ENCODE measurements at regions not wholly inside any gene's neighbourhood (a gene's known extent, or its start where the extent isn't known, plus 50 kb on each side); places are given as distances from the start of the nearest gene placed in this dataset.

- no peak overlapping the region for H3K4me3 ChIP-seq
- H3K9me3 ChIP-seq: no peaks in the 10 kb centered on the region
- no peaks in the 10 kb centered on the region for H3K27me3 ChIP-seq
- peak in 2 of 5 donors; percentile 16 to 30 for DNase-seq
- peak overlapping the region in 1 of 2 donors; percentile 96 for H3K27ac ChIP-seq
- WGBS, 3 donors: 85 to 91% (median 89%) methylated on average over 7 of the region's 7 CpGs
- intact Hi-C loops (cut with DNase I): no loop called here
- TF ChIP-seq POLR2A (IDR thresholded peaks at IDR 0.05) (no peak), CTCF (IDR thresholded peaks at IDR 0.05) (no peak), EP300 (IDR thresholded peaks at IDR 0.05) (no peak)
- peaks cover 37% of the 10 kb centered on the region for H3K4me1 ChIP-seq (ENCODE audit: insufficient read depth)
- H3K36me3 ChIP-seq: no peaks in the 10 kb centered on the region
These were observed 136.6 kb upstream of the USP29 start for GRCh38 chr19:56983171-56983570.

DNA sequence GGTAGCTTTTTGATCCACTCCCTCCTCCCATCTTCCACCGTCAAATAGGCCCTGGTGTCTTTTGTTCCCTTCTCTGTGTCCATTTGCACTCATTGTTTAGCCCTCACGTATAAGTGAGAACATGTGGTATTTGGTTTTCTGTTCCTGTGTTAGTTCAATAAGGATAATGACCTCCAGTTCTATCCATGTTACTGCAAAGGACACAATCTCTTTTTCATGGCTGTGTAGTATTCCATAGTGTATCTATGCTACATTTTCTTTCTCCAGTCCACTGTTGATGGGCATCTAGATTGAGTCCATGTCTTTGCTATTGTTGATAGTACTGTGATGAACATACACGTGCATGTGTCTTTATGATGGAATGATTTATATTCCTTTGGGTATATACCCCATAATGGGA is 136.0 kb upstream of the USP29 start:
- H3K9me3 ChIP-seq: no peaks in the 10 kb centered on the region
- no peak overlapping the region for H3K4me3 ChIP-seq
- H3K27me3 ChIP-seq: no peaks in the 10 kb centered on the region
- peaks cover 34% of the 10 kb centered on the region for H3K4me1 ChIP-seq (ENCODE audit: insufficient read depth)
- no peaks in the 10 kb centered on the region for H3K36me3 ChIP-seq
- DNase-seq: no peak
- TF ChIP-seq POLR2A (IDR thresholded peaks at IDR 0.05) (no peak), EP300 (IDR thresholded peaks at IDR 0.05) (no peak), CTCF (IDR thresholded peaks at IDR 0.05) (no peak)
- H3K27ac ChIP-seq: peak overlapping the region in 1 of 2 donors; percentile 96
- intact Hi-C loops (cut with DNase I): no loop called here
- WGBS, 3 donors: 89 to 91% (median 91%) methylated on average over 3 of the region's 3 CpGs

DNA sequence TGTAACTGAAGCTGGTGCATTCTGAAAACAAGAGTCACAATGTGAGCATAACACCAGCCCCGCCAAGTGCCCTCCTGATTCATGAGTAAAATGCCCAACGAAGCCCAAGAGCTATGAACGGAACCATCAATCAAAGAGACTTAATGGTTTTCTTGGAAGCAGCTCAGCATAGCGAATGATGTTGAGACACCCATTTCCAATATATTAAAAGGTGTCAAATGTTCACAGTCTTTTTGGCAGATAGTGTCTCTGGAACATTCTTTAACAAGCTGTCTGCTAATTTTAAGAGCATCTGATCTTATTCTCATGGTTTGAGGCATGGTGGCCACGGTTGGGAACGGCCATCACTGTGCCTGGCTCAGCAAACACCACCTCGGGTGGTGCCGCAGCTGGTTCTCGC is 133.4 kb upstream of the USP29 start:
- intact Hi-C loops (cut with DNase I): no loop called here
- TF ChIP-seq CTCF (IDR thresholded peaks at IDR 0.05) (no peak), EP300 (IDR thresholded peaks at IDR 0.05) (no peak), POLR2A (IDR thresholded peaks at IDR 0.05) (no peak)
- no peaks in the 10 kb centered on the region for H3K9me3 ChIP-seq

GRCh38 chr19:56987184-56987583 is 132.6 kb upstream of the USP29 start:
- Histone ChIP-seq H3K36me3 (no peaks in the 10 kb centered on the region), H3K4me3 (no peak overlapping the region), H3K27ac (no peak overlapping the region), H3K4me1 (ENCODE audit: insufficient read depth) (peaks cover 12% of the 10 kb centered on the region), H3K27me3 (no peaks in the 10 kb centered on the region), H3K9me3 (no peaks in the 10 kb centered on the region)
- TF ChIP-seq EP300 (IDR thresholded peaks at IDR 0.05) (no peak), CTCF (IDR thresholded peaks at IDR 0.05) (no peak), POLR2A (IDR thresholded peaks at IDR 0.05) (no peak)
- intact Hi-C loops (cut with DNase I): no loop called here
- 90 to 93% (median 91%) methylated on average over 15 of the region's 15 CpGs for whole genome bisulfite sequencing, 3 donors
- peak in 2 of 5 donors; percentile 26 to 31 for DNase-seq

More for the DNA sequence above, 133.4 kb upstream of the USP29 start:
- Histone ChIP-seq H3K4me3 (no peak overlapping the region), H3K36me3 (no peaks in the 10 kb centered on the region), H3K27me3 (no peaks in the 10 kb centered on the region), H3K4me1 (ENCODE audit: insufficient read depth) (peaks cover 18% of the 10 kb centered on the region), H3K27ac (no peak overlapping the region)
- WGBS, 3 donors: 77 to 83% (median 83%) methylated on average over 9 of the region's 9 CpGs
- DNase-seq: peak in 2 of 5 donors; percentile 10 to 12
